Activated effector memory CD4-positive, alpha-beta T cell treated with Interleukin-2 at 50 U/mL for 16 hours (primary cell): ENCODE measurements at regions not wholly inside any gene's neighbourhood (a gene's known extent, or its start where the extent isn't known, plus 50 kb on each side); places are given as distances from the start of the nearest gene placed in this dataset.
"Not testable (repeated sequence)": the region's sequence is repeated elsewhere in the genome, so short reads cannot be mapped to it uniquely, and the experiment has no call there.

Experiments
- DNase-seq: peaks from one replicate; pipeline ENCODE4 v3.0.0-alpha.2; 2020

- no peak for DNase-seq
Observed at GRCh38 chr6:156599978-156600590, 177.1 kb upstream of the ARID1B start.

GRCh38 chr6:156599366-156599765, 177.8 kb upstream of the ARID1B start:
- no peak for DNase-seq

- no peak for DNase-seq
Observed at GRCh38 chr6:156598855-156599180, 178.4 kb upstream of the ARID1B start.

GRCh38 chr6:156598071-156598854, 178.9 kb upstream of the ARID1B start:
- DNase-seq, result no peak

GRCh38 chr6:156597095-156597494, 180.1 kb upstream of the ARID1B start:
- no peak for DNase-seq

- DNase-seq, result no peak
Observed at GRCh38 chr6:156595476-156595875, 181.7 kb upstream of the ARID1B start.

- DNase-seq, result no peak
Observed at GRCh38 chr6:156593893-156594292, 183.3 kb upstream of the ARID1B start.

GRCh38 chr6:156593127-156593526, 184.1 kb upstream of the ARID1B start:
- DNase-seq, result no peak

GRCh38 chr6:156590482-156590881, 186.7 kb upstream of the ARID1B start:
- no peak for DNase-seq

- DNase-seq, result no peak
Observed at GRCh38 chr6:156589281-156589680, 187.9 kb upstream of the ARID1B start.

- DNase-seq, result no peak
Observed at GRCh38 chr6:156587751-156588301, 189.4 kb upstream of the ARID1B start.

- no peak for DNase-seq
Observed at GRCh38 chr6:156587071-156587470, 190.1 kb upstream of the ARID1B start.

GRCh38 chr6:156585859-156586258, 191.3 kb upstream of the ARID1B start:
- no peak for DNase-seq

- DNase-seq, result not testable (repeated sequence)
Observed at GRCh38 chr6:156584121-156584520, 193.1 kb upstream of the ARID1B start.

- no peak for DNase-seq
Observed at GRCh38 chr6:156583083-156583482, 194.1 kb upstream of the ARID1B start.

- no peak for DNase-seq
Observed at GRCh38 chr6:156582509-156582992, 194.6 kb upstream of the ARID1B start.

GRCh38 chr6:156579564-156579963, 197.6 kb upstream of the ARID1B start:
- no peak for DNase-seq

- no peak for DNase-seq
Observed at GRCh38 chr6:156577749-156578148, 199.4 kb upstream of the ARID1B start.

GRCh38 chr6:156575361-156575760, 201.8 kb upstream of the ARID1B start:
- DNase-seq, result no peak

GRCh38 chr6:156564807-156565149, 212.4 kb upstream of the ARID1B start:
- DNase-seq, result no peak

- DNase-seq, result peak; percentile 61
Observed at GRCh38 chr6:156564127-156564806, 212.9 kb upstream of the ARID1B start.

GRCh38 chr6:156563714-156564113, 213.5 kb upstream of the ARID1B start:
- no peak for DNase-seq

- no peak for DNase-seq
Observed at GRCh38 chr6:156562636-156563035, 214.5 kb upstream of the ARID1B start.

GRCh38 chr6:156562019-156562418, 215.2 kb upstream of the ARID1B start:
- DNase-seq, result no peak
